CD4-positive, alpha-beta T cell treated with Interleukin-6 for 4 hours (primary cell): ENCODE measurements at regions not wholly inside any gene's neighbourhood (a gene's known extent, or its start where the extent isn't known, plus 50 kb on each side); places are given as distances from the start of the nearest gene placed in this dataset.

Experiments
- DNase-seq: peaks from one replicate; pipeline ENCODE4 v3.0.0-alpha.2; 2020; ENCODE audit warnings: mixed read lengths

DNA sequence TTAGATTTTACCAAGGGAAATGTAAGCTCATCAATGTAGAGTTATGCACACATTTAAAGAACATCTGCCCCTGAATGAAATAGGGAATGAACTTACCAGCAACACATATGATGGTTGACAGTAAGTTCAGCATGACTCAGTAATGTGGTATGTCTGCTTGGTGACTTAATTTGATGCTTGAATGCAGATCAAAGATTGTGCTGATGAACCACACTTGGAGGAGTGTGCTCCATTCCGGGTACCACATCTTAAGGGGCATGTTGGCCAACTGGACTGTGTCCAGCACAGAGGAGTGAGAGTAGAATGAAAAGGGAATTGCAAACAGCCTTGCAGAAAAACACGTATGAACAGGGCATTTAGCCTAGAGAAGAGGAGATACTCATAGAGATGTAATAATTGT is 171.0 kb upstream of the RARB start:
- DNase-seq: no peak

DNA sequence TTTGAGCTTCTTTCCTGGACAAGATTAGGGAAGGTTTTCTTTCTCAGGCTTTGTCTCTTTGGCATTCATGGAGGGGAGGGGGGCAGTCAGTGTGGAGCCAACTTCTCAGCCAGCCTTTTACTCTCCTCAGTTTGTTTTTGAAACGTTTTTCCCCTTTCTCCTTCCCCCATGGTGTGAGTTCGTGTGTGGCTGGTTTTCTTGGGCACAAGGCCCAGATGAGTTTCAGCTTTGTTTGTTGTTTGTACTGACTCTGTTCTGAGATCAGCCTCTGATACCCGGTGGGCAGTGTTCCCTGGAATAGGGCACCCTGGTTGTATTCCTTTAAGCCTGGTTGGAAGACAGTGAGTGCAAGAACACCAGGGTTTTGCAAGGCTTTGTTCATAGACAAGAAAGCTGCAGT is 168.2 kb upstream of the RARB start:
- DNase-seq: no peak

DNA sequence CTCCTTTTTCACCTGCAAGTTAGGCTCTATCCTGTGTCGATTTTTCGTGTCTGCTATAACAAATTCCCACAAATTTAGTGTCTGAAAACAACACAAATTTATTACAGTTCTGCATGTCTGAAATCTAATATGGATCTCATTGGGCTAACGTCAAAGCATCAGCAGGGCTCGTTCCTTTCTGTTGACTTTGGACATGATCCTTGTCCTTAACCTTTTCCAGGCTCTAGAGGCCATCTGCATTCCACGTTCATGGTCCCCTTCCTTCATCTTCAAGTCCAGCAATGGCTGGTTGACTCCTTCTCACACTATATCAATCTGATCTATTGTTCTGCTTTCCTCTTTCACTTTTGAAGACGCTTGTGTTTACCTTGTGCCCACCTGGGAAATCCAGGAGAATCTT is 165.7 kb upstream of the RARB start:
- no peak for DNase-seq

- no peak for DNase-seq
These were observed 162.8 kb upstream of the RARB start for GRCh38 chr3:25265284-25265683.

- DNase-seq: no peak
These were observed 161.4 kb upstream of the RARB start for GRCh38 chr3:25266677-25267076.

DNA sequence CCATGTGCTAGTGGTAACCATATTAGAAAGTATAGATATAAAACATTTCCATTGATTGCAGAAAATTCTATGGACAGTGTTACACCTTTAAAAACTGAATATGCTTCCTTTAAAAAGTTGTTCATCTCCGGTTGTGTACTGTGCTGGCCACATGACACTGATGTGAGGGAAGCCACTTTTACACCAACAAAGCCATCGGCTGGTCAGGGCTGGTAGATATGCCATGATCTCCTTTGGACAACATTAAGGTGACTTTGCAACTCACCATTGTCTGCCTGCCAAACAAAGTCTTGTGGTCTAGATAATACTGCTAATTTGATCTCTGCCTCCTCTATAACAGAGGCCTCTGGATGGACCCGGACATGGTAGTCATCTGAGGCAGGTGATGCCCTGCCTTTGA is 156.0 kb upstream of the RARB start:
- DNase-seq: no peak

- no peak for DNase-seq
These were observed 154.4 kb upstream of the RARB start for GRCh38 chr3:25273582-25274171.

GRCh38 chr3:25277503-25277902 is 150.6 kb upstream of the RARB start:
- no peak for DNase-seq

- no peak for DNase-seq
These were observed 146.9 kb upstream of the RARB start for GRCh38 chr3:25281041-25281731.

- DNase-seq: no peak
These were observed 146.3 kb upstream of the RARB start for GRCh38 chr3:25281732-25282126.

- DNase-seq: no peak
These were observed 144.4 kb upstream of the RARB start for GRCh38 chr3:25283613-25284012.

- no peak for DNase-seq
These were observed 143.8 kb upstream of the RARB start for GRCh38 chr3:25284249-25284648.

DNA sequence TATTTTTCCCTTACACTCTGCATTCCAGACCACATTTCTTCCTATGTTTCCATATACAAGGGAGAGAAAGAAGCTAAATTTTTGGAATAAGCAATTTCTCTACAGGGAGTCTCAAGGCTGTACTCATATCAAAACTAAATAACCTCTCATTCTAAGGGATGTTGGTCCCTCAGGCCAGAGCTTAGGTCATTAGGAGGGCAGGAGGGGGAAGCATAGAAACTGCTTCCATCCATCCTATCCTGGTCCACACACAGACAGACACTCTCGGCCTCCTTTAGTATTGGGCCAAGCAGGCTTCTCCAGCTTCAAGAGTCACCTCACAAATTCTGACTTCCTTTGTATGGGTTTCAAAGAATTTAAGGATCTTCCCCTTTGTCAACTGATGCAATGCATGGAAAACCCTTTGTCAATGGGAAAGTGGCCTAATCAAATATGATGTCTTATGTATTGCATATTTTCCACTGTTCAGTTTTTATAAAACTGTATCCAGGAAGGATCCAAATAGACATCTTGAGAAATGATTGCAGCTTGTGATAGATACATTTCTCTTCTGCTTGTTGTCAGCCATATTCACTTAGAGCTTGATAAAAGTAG is 140.7 kb upstream of the RARB start:
- no peak for DNase-seq

DNA sequence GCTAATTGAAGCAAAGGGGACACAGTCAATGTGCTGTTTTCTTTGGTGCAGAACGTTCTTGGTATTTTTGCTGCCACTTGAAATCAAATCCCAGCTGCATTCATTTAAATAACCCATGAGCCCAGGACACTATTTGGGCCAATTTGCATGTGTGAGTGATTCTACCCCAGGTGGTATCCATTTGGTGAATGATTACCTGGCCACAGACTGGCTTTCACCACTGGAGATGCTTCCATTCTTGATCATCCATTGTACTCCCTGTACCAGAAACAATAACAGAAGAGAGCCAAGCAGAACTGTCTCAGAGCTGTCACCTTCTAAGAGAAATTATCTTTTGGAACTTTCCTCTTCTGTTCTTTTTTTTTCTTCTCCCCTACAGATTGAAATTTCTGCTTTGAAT is 139.7 kb upstream of the RARB start:
- no peak for DNase-seq

DNA sequence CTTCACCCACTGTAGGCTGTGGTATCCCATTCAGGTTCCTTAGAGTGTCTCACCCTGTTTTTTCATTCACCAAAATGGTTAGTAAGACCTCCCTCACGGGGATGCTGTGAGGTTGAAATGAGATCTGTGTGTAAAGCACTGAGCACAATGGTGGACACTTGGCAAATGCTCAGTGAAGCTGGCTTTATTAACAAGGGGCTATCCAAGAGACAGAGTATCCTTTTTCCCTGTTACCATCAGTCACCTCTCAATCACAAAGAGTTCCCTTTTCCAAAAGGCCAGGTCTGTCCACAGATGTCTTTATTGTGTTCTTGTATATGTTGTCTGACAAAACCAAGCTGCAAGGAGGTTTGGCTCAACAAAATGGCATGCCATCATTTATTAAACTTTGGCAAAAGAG is 138.9 kb upstream of the RARB start:
- no peak for DNase-seq

- no peak for DNase-seq
These were observed 138.4 kb upstream of the RARB start for GRCh38 chr3:25289663-25290062.

DNA sequence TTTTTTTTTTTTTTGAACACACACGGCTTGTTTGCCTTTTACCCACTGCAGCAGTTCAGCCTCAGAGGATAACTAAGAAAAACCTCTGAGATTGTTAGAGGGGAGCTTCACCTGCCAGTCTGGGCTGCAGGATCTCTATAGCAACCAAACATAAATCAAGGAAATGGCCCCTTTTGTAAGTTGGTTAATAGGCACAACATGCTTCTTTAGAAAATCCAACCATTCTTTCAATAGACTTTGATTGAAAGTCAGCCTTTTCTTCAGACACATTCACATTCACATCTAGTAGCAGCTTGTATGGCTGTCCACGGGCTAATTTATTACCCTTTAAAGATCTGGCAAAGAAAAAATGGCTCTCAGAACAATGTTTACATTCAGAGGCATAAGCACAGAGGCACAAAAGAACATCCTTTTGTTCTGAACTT is 136.6 kb upstream of the RARB start:
- no peak for DNase-seq

DNA sequence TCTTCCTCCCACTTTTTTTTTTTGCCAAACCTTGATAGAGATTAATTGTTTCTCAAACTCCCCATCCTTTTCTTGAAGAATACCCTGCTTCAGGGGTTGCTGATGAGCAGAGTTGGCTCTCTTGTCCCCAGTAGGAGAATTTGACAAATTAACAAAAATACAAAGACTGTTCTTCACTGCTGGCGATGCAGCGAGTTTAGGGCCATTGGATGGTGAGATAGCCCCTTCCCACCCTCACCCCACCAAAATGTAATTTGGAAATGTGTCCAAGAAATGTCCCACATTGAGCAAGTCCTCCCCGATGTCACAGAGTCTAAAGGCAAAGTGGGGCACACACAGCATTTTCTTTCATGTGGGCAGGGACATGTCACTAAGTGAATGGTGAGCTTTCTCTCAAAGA is 136.0 kb upstream of the RARB start:
- no peak for DNase-seq

DNA sequence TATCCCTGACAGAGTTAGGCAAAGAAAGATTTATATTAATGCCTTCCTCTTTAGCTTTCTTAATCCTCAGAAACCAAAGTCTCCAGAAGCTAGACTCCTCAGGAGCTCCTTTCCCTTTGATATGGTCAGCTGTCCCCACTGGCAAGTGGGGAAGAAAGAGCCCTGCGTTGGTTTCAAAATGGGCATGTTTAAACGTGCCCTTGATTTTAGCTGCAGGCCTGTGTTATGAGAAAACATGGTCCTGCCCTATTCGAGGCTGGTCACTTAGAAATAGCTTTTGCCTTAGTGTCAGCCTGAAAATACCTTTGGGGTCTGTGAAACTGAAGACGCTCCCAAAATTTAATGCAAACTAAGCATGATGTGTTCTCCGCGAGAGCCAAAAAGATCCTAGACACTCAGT is 135.5 kb upstream of the RARB start:
- no peak for DNase-seq

DNA sequence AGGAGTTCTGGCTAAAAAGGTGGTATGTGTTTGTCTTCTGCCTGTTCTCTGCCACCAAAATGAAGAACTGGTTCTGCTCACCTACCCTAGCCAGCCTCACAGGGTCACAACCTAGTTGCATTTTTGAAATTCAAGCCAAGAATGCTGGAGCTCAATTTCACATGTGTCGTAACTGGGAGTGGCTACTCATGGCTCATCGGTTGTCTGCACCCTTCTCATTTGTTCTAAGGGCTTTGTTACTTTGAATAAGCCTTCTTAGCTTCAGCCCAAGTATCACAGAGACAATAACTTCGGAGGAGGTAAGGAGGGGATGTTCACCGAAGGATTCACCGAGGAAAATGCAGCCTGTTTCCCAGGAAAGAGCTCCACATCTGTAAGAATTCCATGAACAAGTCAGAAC is 134.3 kb upstream of the RARB start:
- DNase-seq: no peak

DNA sequence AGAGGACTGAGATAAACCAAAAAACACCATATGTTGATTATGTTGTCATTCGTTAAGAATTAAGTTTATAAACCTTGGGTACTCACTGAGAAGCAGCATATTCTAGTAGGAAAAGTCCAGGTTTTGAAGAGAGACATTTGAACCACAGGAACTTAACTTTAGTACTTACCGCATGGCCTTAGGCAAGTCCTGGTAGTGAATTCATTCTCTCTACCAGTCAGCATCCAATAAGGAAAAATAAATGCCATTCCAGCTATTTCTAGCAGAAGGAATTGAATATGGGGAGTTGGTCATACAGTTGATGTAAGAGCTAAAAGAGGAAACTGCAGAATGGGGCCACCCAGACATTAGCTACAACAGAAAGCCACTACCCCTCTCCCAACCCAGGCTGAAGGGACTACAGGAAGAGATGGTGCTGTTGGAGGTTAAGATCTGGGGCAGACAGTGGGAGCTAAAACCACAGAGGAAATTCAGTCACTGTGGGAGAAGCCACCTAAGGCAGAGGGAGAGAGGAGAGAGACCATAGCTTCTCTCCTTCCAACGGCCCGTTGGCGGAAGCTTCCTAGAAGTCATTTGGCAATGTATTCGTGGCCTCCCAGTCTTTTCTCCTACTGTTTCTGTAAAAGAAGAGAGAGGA is 133.8 kb upstream of the RARB start:
- DNase-seq: no peak

- no peak for DNase-seq
These were observed 130.1 kb upstream of the RARB start for GRCh38 chr3:25297667-25298585.

DNA sequence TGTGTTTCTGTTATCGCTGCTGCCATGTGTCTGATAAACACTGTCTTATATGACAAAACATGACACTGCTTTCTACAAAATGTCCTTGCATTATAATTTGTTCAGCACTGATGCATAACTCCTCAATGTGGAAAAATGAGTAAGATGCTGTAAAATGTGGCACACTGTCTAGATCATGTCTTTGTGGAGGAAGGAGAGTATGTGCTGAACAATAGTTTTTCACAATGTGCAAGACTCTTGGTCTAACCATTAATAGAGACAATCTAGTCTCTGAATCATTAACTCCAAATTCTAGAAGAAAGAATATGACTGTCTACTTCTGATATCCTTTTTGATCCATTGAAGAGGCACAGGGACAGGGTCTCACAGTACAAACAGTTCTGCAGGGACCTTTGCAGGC is 127.9 kb upstream of the RARB start:
- no peak for DNase-seq
